ENCODE measurements at regions not wholly inside any gene's neighbourhood (a gene's known extent, or its start where the extent isn't known, plus 50 kb on each side); places are given as distances from the start of the nearest gene placed in this dataset.

DNA sequence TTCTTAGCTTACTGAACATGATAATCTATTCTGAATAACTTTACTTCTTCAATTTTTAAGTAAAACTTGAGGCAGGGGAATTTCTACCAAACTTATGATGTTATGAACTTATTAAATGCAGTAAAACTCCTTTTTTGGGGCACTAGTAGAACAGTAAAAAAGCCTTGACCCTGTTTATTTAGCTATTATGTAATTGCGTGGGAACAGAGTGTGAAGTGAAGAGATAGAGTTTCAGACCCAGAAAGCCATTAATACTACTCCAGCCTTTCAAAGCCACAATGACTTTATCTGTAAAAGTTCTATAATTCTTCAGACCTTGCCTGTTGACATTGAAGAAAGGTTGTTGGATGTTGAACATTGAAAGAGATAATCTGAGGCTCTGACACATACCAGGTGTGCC lies 638.8 kb upstream of the GRM7 start:
- Histone ChIP-seq H3K9me3 (ENCODE audit: control insufficient read depth in 2 of 3, insufficient read depth in 1 of 3, low read length in 3 of 3) (no peaks in the 10 kb centered on the region), H3K27me3 (ENCODE audit: control insufficient read depth, insufficient read depth, low read length) (no peaks in the 10 kb centered on the region)
- FAIRE-seq: no peak

DNA sequence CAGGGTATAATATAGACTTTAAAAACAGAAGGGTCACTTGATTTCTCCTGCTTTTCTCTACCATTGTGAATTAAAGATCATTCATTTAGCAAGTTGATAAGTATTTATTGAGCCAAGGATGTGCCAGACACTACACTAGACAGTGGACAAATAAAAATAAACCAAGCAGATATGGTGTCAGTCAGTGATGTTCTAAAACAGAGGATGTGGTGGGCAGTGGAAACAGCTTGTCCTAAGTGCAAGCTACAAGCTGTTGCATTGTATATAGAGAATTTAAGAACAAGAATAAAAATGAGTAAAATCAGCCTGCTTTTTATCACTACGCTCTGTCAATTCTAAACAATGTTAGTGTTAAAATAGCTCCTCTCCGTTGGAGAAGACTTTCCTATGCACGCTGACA lies 637.3 kb upstream of the GRM7 start:
- H3K4me3 ChIP-seq (ENCODE audit: low read length in 3 of 3): no peak overlapping the region
- no peak overlapping the region for H3K9ac ChIP-seq (ENCODE audit: low read length in 3 of 3)
- TF ChIP-seq, protein P1, sequence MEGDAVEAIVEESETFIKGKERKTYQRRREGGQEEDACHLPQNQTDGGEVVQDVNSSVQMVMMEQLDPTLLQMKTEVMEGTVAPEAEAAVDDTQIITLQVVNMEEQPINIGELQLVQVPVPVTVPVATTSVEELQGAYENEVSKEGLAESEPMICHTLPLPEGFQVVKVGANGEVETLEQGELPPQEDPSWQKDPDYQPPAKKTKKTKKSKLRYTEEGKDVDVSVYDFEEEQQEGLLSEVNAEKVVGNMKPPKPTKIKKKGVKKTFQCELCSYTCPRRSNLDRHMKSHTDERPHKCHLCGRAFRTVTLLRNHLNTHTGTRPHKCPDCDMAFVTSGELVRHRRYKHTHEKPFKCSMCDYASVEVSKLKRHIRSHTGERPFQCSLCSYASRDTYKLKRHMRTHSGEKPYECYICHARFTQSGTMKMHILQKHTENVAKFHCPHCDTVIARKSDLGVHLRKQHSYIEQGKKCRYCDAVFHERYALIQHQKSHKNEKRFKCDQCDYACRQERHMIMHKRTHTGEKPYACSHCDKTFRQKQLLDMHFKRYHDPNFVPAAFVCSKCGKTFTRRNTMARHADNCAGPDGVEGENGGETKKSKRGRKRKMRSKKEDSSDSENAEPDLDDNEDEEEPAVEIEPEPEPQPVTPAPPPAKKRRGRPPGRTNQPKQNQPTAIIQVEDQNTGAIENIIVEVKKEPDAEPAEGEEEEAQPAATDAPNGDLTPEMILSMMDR (IDR thresholded peaks at IDR 0.05; ENCODE audit: borderline replicate concordance, extremely low read depth, insufficient read depth): no peak
- no peak overlapping the region for H3K27ac ChIP-seq (ENCODE audit: low read depth in 2 of 2, low read length in 2 of 2)
- H3K36me3 ChIP-seq (ENCODE audit: control insufficient read depth in 2 of 3, insufficient read depth in 3 of 3, low read length in 3 of 3): no peaks in the 10 kb centered on the region
- DNase-seq (no peak), FAIRE-seq (no peak)
- H3K9me3 ChIP-seq (ENCODE audit: control insufficient read depth in 2 of 3, insufficient read depth in 1 of 3, low read length in 3 of 3): no peaks in the 10 kb centered on the region
- no peaks in the 10 kb centered on the region for H3K4me1 ChIP-seq (ENCODE audit: control insufficient read depth in 2 of 3, insufficient read depth in 2 of 3, low read depth in 1 of 3, low read length in 3 of 3)
- intact Hi-C loops (cut with DNase I): no loop called here
- no peaks in the 10 kb centered on the region for H3K27me3 ChIP-seq (ENCODE audit: control insufficient read depth, insufficient read depth, low read length)

More for the DNA sequence above, 638.8 kb upstream of the GRM7 start:
- no peak overlapping the region for H3K27ac ChIP-seq (ENCODE audit: low read depth in 2 of 2, low read length in 2 of 2)
- no peak for DNase-seq
- no peak overlapping the region for H3K4me3 ChIP-seq (ENCODE audit: low read length in 3 of 3)
- H3K36me3 ChIP-seq (ENCODE audit: control insufficient read depth in 2 of 3, insufficient read depth in 3 of 3, low read length in 3 of 3): no peaks in the 10 kb centered on the region
- H3K4me1 ChIP-seq (ENCODE audit: control insufficient read depth in 2 of 3, insufficient read depth in 2 of 3, low read depth in 1 of 3, low read length in 3 of 3): no peaks in the 10 kb centered on the region
- no peak overlapping the region for H3K9ac ChIP-seq (ENCODE audit: low read length in 3 of 3)
- intact Hi-C loops (cut with DNase I): no loop called here
- TF ChIP-seq, protein P1 (IDR thresholded peaks at IDR 0.05; ENCODE audit: borderline replicate concordance, extremely low read depth, insufficient read depth): no peak

DNA sequence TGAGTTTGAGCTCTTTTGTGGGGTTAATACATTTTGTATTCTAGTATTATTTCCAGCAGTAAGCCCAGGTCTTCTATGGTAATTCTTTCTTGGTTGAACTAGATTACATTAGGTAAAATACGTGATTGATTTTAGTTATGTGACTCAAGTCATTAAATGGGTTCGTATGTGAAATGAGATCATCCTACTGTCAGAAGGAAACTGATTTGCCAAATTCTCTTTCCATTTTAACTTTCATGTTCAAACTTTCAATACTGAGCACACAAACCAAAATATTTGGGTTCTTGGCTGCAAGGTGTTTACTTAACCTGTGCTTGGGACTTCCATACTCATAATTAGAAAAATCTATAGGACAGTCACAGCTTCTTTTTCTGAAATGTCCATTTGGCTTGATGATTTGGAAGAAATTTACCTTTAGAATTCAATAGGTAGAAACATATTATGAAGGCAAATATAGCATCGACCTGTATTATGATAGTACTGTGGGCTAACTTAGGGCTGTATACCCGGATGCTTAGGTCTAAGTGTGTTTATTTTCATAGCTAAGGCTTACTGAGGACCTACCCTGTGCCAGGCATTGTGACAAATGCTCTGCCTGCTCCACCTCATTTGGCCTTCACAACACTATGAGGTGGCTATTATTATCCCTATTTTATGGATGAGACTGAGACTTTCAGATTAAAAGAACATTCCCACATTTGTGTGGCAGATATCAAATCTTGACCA lies 631.8 kb upstream of the GRM7 start:
- no peak overlapping the region for H3K27ac ChIP-seq (ENCODE audit: low read depth in 2 of 2, low read length in 2 of 2)
- H3K27me3 ChIP-seq (ENCODE audit: control insufficient read depth, insufficient read depth, low read length): no peaks in the 10 kb centered on the region
- H3K4me1 ChIP-seq (ENCODE audit: control insufficient read depth in 2 of 3, insufficient read depth in 2 of 3, low read depth in 1 of 3, low read length in 3 of 3): no peaks in the 10 kb centered on the region
- no peak overlapping the region for H3K9ac ChIP-seq (ENCODE audit: low read length in 3 of 3)
- FAIRE-seq (no peak), DNase-seq (no peak)
- H3K9me3 ChIP-seq (ENCODE audit: control insufficient read depth in 2 of 3, insufficient read depth in 1 of 3, low read length in 3 of 3): no peaks in the 10 kb centered on the region
- TF ChIP-seq, protein P1 (IDR thresholded peaks at IDR 0.05; ENCODE audit: borderline replicate concordance, extremely low read depth, insufficient read depth): no peak
- no peak overlapping the region for H3K4me3 ChIP-seq (ENCODE audit: low read length in 3 of 3)
- intact Hi-C loops (cut with DNase I): no loop called here
- H3K36me3 ChIP-seq (ENCODE audit: control insufficient read depth in 2 of 3, insufficient read depth in 3 of 3, low read length in 3 of 3): no peaks in the 10 kb centered on the region

Measured in kidney (tissue), 13 donors.